ENCODE measurements at regions not wholly inside any gene's neighbourhood (a gene's known extent, or its start where the extent isn't known, plus 50 kb on each side); places are given as distances from the start of the nearest gene placed in this dataset.
A peak's percentile ranks its signal among the peaks of the same experiment; 100 is the strongest.

GRCh38 chr4:125444166-125444565 is 129.4 kb downstream of the FAT4 start:
- DNase-seq: no peak

- no peak for DNase-seq
Observed at GRCh38 chr4:125445525-125445924, 130.8 kb downstream of the FAT4 start.

- DNase-seq: no peak
Observed at GRCh38 chr4:125447551-125448290, 133.0 kb downstream of the FAT4 start.

- DNase-seq: no peak
Observed at GRCh38 chr4:125456075-125456474, 141.3 kb downstream of the FAT4 start.

- peak in 1 of 2 experiments; percentile 10 for DNase-seq
Observed at GRCh38 chr4:125459531-125459930, 144.8 kb downstream of the FAT4 start.

GRCh38 chr4:125461676-125462363 is 147.1 kb downstream of the FAT4 start:
- no peak for DNase-seq

- DNase-seq: no peak
Observed at GRCh38 chr4:125464146-125464545, 149.4 kb downstream of the FAT4 start.

GRCh38 chr4:125481334-125482045 is 166.7 kb downstream of the FAT4 start:
- no peak for DNase-seq

- DNase-seq: no peak
Observed at GRCh38 chr4:125482822-125483221, 168.1 kb downstream of the FAT4 start.

- no peak for DNase-seq
Observed at GRCh38 chr4:125483278-125483677, 168.5 kb downstream of the FAT4 start.

- no peak for DNase-seq
Observed at GRCh38 chr4:125484912-125485311, 170.2 kb downstream of the FAT4 start.

GRCh38 chr4:125486351-125486750 is 171.6 kb downstream of the FAT4 start:
- peak in 1 of 2 experiments; percentile 46 for DNase-seq

GRCh38 chr4:125489952-125490690 is 175.4 kb downstream of the FAT4 start:
- no peak for DNase-seq

- no peak for DNase-seq
Observed at GRCh38 chr4:125492957-125493356, 178.2 kb downstream of the FAT4 start.

- DNase-seq: no peak
Observed at GRCh38 chr4:125497861-125498260, 183.1 kb downstream of the FAT4 start.

GRCh38 chr4:125498981-125499380 is 184.2 kb downstream of the FAT4 start:
- no peak for DNase-seq

GRCh38 chr4:125501090-125501489 is 186.3 kb downstream of the FAT4 start:
- no peak for DNase-seq

GRCh38 chr4:125501568-125501967 is 186.8 kb downstream of the FAT4 start:
- no peak for DNase-seq

GRCh38 chr4:125505621-125506020 is 190.9 kb downstream of the FAT4 start:
- DNase-seq: no peak

GRCh38 chr4:125507141-125507540 is 192.4 kb downstream of the FAT4 start:
- DNase-seq: no peak

GRCh38 chr4:125511715-125512114 is 197.0 kb downstream of the FAT4 start:
- no peak for DNase-seq

- DNase-seq: no peak
Observed at GRCh38 chr4:125515016-125515415, 200.3 kb downstream of the FAT4 start.

GRCh38 chr4:125517831-125518230 is 203.1 kb downstream of the FAT4 start:
- no peak for DNase-seq
